CD4-positive, alpha-beta T cell treated with Interleukin-1 beta for 1 hour (primary cell): ENCODE measurements at regions not wholly inside any gene's neighbourhood (a gene's known extent, or its start where the extent isn't known, plus 50 kb on each side); places are given as distances from the start of the nearest gene placed in this dataset.

ENCODE experiments used
- DNase-seq, 2 donors: peaks; one replicate each; pipeline ENCODE4 v3.0.0-alpha.2; 2020 to 2022

GRCh38 chr3:28649266-28649665 lies 300.6 kb upstream of the AZI2 start:
- no peak for DNase-seq

- no peak for DNase-seq
These were observed 302.5 kb upstream of the AZI2 start for GRCh38 chr3:28651159-28651558.

GRCh38 chr3:28664123-28664522 lies 315.5 kb upstream of the AZI2 start:
- no peak for DNase-seq

- peak in 1 of 2 donors; percentile 38 for DNase-seq
These were observed 319.3 kb upstream of the AZI2 start for GRCh38 chr3:28667646-28668621.

DNA sequence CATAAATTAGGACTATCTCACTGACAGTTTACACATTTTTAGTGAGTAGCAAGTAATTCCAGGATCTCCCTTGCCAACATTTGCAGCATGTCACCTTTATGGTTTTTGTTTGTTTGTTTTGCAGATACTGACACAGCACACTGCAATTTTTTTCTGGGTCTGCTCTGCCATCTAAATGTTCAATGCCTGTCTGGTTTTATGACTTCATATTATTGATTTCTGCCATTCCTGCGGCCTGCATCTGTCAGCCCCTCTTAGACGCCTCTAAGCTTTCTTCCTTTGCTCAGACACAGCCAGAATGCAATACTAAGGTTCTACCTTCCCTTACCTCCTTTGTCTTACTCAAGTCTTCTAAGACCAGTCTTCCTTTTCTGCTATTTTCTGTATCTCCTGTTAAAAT lies 321.2 kb upstream of the AZI2 start:
- DNase-seq = no peak

DNA sequence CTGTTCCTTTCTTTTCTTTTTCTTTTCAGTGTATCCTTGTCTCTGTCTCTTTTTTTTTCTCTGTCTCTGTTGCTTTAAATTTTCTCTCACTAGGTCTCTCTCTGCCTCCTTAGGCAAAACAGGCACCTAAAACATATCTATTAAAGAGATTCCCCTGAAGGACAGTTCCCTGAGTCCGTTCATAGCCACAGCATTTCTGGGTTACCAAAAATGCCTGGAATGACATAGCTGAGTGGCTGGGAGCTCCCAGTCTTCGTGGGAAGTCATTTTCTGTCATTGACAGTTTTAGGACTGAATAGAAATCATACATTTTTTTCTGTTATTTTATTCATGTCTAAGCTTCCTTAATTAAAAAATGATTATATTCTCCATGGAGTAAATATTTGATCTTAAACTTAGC lies 323.8 kb upstream of the AZI2 start:
- DNase-seq = no peak

DNA sequence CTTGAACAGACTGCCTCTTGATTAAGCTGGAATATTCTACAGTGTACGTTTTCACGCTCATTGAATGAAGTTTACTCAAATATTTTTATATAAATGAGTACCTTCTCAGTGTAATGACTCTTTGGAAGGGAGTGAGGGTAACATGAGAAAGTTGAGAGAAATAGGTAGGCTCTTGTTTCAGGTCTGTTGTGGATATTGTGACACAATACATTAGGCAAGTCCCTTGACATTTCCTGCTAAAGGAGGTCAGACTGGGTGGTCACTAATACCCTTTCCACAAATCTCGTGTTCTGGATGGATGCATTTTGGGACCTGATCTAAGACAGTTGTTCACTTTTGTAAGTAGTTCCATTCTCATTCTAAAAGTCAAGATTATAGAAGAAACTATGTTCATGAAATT lies 324.8 kb upstream of the AZI2 start:
- no peak for DNase-seq

DNA sequence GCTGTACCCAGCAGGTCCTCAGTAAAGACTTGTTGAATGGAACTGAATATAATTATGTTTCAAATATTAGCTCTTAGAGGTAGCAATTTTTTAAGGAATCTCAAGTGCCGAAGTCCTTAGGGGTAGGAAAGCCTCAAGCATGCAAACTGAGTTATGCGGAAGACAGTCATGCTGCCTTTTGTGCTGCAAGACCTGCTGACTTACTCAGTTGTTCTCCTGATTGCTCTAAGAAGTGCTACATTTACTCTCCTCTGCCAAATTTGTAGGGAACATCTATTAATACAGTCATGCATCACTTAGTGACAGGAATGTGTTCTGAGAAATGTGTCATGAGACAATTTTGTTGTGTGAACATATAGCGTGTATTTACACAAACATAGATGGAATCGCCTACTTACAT lies 325.6 kb upstream of the AZI2 start:
- DNase-seq = no peak

DNA sequence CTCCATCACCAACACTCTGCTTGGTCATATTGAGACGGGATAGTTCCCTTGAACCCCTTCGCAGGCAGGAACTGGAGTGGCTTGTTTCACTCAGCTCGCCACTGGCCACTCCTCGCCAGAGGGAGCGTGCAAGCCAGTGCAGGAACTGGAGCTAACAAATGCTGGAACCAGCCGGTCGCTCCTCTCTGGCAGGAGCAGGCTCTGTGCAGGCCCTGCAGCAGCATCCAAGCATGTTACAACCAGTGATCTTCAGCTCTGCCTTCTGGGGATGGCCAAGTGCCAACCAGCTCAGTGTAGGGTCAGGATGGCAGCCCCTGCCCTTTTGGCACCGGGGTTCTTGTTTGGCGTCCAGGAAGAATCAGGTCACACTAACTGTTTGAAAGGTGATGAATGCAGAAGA lies 329.0 kb upstream of the AZI2 start:
- DNase-seq = no peak

DNA sequence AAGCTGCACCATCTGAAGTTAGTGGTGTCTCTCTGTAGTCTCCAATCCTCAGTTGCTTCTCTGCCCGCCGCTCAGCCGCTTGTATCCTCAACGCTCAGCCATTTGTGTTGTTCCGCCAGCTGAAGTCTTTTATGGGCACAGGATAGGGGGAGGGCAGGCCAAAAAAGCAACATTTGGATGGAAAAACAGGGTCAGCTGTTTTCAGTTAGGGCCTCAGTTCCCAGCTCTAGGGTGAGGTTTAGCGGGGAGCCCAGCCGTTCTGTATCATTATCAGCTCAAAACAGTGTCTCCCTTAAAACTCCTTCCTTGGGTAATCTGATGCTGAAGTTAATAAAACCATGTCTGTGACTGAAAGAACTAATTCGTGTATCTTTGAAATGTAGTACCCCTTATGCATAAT lies 329.5 kb upstream of the AZI2 start:
- no peak for DNase-seq

GRCh38 chr3:28680050-28680449 lies 331.4 kb upstream of the AZI2 start:
- no peak for DNase-seq

DNA sequence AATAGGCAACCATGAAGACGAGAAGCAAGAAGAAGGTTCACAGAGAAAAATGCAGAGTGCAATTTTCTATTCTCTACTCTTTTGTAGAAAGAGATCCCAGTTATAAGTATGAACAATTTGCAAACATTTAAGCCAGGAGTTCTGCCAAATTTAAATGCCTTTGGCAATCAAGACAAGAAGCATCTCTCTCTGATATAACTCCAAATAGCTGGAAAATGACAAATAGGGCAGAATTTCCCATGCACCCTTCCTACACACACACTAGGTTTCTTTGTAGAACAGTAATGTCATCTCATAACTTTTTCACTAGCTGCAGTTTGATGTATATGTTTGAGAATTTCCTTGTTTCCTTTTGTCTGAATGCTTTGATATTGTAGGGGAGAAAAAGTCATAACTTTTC lies 333.5 kb upstream of the AZI2 start:
- DNase-seq = no peak

DNA sequence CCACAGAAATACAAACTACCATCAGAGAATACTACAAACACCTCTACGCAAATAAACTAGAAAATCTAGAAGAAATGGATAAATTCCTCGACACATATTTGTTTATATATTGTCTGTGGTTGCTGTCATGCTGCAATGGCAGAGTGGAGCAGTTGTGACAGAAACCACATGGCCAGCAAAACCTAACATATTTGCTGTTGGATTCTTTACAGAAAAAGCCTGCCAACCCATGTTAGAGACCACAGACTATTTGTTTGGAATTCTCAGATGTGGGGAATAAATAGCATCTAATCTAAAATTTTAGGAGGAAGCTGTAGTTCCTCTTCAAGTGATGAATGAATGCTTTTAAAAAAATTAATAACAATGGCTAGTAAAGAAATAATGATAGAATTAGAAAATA lies 341.6 kb upstream of the AZI2 start:
- no peak for DNase-seq

GRCh38 chr3:28698706-28699105 lies 350.1 kb upstream of the AZI2 start:
- DNase-seq = no peak

- DNase-seq = no peak
These were observed 350.7 kb upstream of the AZI2 start for GRCh38 chr3:28699283-28699682.

DNA sequence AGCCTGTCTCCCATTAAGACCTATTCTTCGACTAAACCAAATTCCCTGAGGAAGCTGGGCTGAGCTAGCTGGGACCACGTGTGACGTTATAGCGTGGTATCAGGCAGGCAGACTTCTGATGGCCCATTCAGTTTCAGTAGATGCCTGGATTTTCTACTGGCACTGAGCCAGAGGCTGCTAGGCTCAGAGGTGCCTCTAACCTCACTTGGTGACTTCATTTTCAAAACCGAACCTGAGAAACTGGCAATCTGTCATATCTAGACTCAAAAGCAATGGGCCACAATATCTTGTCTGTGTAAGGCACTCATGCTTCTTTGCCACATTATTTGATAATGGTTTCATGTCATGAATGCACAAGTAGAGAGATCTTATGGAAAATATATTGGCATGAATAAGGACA lies 352.1 kb upstream of the AZI2 start:
- DNase-seq = no peak

DNA sequence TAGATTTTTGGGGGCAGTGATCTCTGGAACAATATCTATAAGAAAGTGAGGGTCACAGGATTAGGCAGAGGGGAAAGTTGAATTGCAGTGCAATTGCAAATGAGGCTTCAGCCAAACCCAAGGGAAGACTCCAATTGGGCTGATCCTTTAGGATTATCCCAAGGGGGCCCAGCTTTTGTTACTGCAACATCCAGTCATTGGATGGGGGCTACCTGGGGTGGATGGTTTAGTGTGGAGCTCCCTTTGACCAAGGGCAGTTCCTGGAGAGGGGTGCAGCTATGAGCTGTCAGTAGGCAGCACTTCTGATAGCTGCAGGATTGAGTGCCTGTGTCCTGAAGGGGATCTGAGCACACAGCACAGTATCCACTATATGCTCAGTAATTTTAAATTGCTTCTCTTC lies 355.2 kb upstream of the AZI2 start:
- no peak for DNase-seq

DNA sequence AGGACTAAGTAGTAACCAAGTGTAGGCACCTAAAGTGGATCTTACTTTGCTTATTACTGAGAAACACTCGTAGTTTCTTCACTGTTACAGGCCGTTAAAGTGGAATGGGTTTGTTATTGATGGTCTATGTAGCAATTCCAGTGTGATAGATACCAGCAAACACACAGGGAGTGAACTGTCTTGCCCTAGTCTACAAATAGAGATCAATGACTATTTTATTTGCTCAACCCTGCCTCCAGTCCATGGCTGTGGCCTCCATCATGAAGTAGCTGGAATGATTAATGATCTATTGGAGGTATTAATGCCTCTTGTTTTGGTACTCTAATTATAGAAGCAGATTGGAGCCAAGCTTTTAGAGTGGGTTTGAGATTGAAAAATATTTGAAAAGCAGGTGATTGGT lies 362.7 kb upstream of the AZI2 start:
- no peak for DNase-seq

DNA sequence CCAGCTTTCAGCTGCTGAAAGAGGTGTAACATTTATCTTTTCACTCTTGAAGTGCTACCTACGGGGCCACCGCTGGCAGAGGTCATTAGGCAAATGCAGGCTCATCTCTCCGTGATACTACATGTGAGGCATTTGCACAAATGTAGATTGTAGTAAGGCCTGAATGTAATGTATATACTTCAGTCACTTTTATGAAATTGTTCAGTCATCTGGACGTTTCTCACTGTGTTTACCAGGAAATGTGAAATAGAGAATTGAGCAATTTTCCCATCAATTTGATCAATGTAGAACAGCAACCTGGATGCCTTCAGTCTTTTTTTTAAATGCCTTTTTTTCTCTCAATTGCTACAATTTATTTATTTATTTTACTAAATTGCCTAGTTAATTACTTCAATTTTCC lies 368.3 kb upstream of the AZI2 start:
- no peak for DNase-seq

DNA sequence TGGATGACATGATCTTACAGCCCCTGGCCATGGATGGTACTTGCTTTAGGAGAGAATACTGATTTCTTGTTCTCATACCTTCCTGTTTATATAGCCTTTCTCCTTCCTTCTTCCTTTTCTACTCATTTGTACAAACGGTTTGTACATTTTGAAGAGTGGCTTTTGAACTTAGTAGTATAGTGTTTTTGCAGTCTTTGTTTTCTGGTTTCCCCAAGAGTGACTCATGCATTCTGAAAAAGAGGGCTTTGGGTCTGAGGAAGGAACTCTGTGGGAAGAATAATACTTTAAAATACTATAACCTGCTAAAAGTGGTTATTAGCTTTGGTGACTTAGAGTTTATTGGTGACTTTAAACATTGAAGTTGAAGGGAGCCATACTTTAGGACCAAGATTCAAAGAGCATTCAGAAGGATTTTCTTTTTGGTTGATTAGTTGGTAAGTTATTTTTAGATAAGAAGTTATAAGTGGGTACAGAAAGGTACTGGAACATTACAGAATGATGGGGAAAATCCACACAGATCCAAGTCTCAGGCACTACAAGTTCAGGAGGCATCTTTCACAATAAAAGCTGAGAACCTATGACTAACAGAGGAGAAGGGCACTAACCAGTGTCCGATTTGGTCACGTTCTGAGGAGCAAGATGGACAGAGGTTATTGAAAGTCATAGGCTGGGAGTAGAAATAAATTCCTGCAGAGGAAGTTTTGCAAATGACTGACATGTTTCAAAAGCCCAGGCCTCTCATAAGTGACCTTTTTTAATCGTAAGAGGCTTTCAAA lies 369.6 kb upstream of the AZI2 start:
- no peak for DNase-seq

- no peak for DNase-seq
These were observed 378.2 kb upstream of the AZI2 start for GRCh38 chr3:28726840-28727239.

- no peak for DNase-seq
These were observed 378.7 kb upstream of the AZI2 start for GRCh38 chr3:28727307-28727706.

DNA sequence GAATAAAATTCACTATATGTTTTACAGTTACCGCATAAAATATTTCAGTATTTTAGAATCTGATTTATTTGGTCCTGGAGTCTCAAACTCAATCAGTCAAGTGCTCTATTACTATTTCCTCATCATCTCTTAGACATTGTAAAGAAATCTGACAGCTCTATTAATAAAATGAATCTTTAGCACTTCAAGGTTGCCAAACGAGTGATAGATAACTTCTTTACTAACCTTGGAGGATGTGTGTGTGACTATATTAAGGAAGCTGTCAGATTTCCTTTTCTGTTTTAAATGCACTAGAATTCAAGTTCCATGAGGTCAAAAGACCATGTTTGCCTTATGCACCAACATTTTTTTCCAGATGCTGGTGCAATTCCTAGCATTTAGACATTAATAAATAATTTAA lies 389.8 kb upstream of the AZI2 start:
- DNase-seq = no peak

- no peak for DNase-seq
These were observed 391.0 kb upstream of the AZI2 start for GRCh38 chr3:28739647-28740046.
